ENCODE measurements at regions not wholly inside any gene's neighbourhood (a gene's known extent, or its start where the extent isn't known, plus 50 kb on each side); places are given as distances from the start of the nearest gene placed in this dataset.

GRCh38 chr3:159850481-159850880, 138.2 kb upstream of the IL12A start:
- no peak overlapping the region for H3K4me3 ChIP-seq (ENCODE audit: low read length)
- H3K27ac ChIP-seq (ENCODE audit: low read length), result no peak overlapping the region
- H3K9me3 ChIP-seq (ENCODE audit: low read length), result no peaks in the 10 kb centered on the region
- H3K4me2 ChIP-seq (ENCODE audit: low read length), result no peak overlapping the region
- H4K20me1 ChIP-seq (ENCODE audit: insufficient read depth), result no peaks in the 10 kb centered on the region
- TF ChIP-seq SMC3 (conservative IDR thresholded peaks at IDR 0.05; ENCODE audit: poor library complexity), result no peak
- no peak for TF ChIP-seq TAF1 (IDR thresholded peaks at IDR 0.05; ENCODE audit: low read depth)
- no peak for TF ChIP-seq CTCF (IDR thresholded peaks at IDR 0.05; ENCODE audit: poor library complexity, severe bottlenecking)
- TF ChIP-seq POLR2AphosphoS5 (IDR thresholded peaks at IDR 0.05), result no peak
- TF ChIP-seq RAD21 (conservative IDR thresholded peaks at IDR 0.05), result no peak
- no peak for TF ChIP-seq REST (IDR thresholded peaks at IDR 0.05; ENCODE audit: borderline replicate concordance)
- no peak for TF ChIP-seq EP300 (conservative IDR thresholded peaks at IDR 0.05; ENCODE audit: poor library complexity, severe bottlenecking)
- TF ChIP-seq EZH2 (IDR thresholded peaks at IDR 0.05; ENCODE audit: borderline replicate concordance, insufficient read depth, low read length, poor library complexity, severe bottlenecking), result no peak
- TF ChIP-seq MXI1 (conservative IDR thresholded peaks at IDR 0.05; ENCODE audit: poor library complexity, severe bottlenecking), result no peak
- H3K36me3 ChIP-seq (ENCODE audit: insufficient read depth, low read length), result no peaks in the 10 kb centered on the region
- H3F3A ChIP-seq (ENCODE audit: insufficient read depth, low read length, poor library complexity, severe bottlenecking), result no peaks in the 10 kb centered on the region
- peaks cover 70% of the 10 kb centered on the region for H3K79me2 ChIP-seq (replicated peaks; ENCODE audit: insufficient read depth, low read length)
- H3K9ac ChIP-seq (ENCODE audit: low read length), result no peak overlapping the region
- no peaks in the 10 kb centered on the region for H3K27me3 ChIP-seq (ENCODE audit: insufficient read depth, low read depth, low read length)
- no peaks in the 10 kb centered on the region for H3K9me2 ChIP-seq (ENCODE audit: insufficient read depth, low read length)
- no peak overlapping the region for H2AFZ ChIP-seq (ENCODE audit: low read depth, low read length)

DNA sequence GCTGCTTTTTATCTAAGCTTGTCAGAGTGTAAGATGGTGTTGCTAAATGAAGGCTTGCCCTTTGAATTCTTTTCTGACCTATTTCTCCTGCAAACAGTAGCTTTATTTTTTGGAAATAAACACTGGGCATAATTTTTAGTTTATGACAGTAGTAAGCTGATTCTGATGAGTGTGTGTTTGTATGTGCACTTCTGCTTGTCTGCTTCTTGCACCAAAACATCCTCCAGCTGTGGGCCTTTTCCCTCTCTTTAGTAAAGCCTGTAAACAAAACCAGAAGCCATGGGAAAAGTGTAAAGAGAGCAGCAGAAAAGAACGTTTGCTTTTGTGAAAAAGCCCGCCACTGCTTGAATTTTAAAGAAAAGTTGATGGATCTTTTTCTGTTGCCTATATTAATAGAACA, 136.4 kb upstream of the IL12A start:
- H3F3A ChIP-seq (ENCODE audit: insufficient read depth, low read length, poor library complexity, severe bottlenecking), result no peaks in the 10 kb centered on the region
- no peaks in the 10 kb centered on the region for H3K9me2 ChIP-seq (ENCODE audit: insufficient read depth, low read length)
- H4K20me1 ChIP-seq (ENCODE audit: insufficient read depth), result no peaks in the 10 kb centered on the region
- no peak overlapping the region for H3K4me3 ChIP-seq (ENCODE audit: low read length)
- TF ChIP-seq EP300 (conservative IDR thresholded peaks at IDR 0.05; ENCODE audit: poor library complexity, severe bottlenecking), result no peak
- no peak for TF ChIP-seq TAF1 (IDR thresholded peaks at IDR 0.05; ENCODE audit: low read depth)
- no peak for TF ChIP-seq REST (IDR thresholded peaks at IDR 0.05; ENCODE audit: borderline replicate concordance)
- TF ChIP-seq EZH2 (IDR thresholded peaks at IDR 0.05; ENCODE audit: borderline replicate concordance, insufficient read depth, low read length, poor library complexity, severe bottlenecking), result no peak
- no peak for TF ChIP-seq RAD21 (conservative IDR thresholded peaks at IDR 0.05)
- TF ChIP-seq MXI1 (conservative IDR thresholded peaks at IDR 0.05; ENCODE audit: poor library complexity, severe bottlenecking), result no peak
- TF ChIP-seq POLR2AphosphoS5 (IDR thresholded peaks at IDR 0.05), result no peak
- peaks cover 52% of the 10 kb centered on the region for H3K79me2 ChIP-seq (replicated peaks; ENCODE audit: insufficient read depth, low read length)
- no peaks in the 10 kb centered on the region for H3K36me3 ChIP-seq (ENCODE audit: insufficient read depth, low read length)
- H3K9me3 ChIP-seq (ENCODE audit: low read length), result no peaks in the 10 kb centered on the region
- H3K27me3 ChIP-seq (ENCODE audit: insufficient read depth, low read depth, low read length), result no peaks in the 10 kb centered on the region
- H3K27ac ChIP-seq (ENCODE audit: low read length), result no peak overlapping the region
- H2AFZ ChIP-seq (ENCODE audit: low read depth, low read length), result no peak overlapping the region
- no peak overlapping the region for H3K9ac ChIP-seq (ENCODE audit: low read length)
- no peak overlapping the region for H3K4me2 ChIP-seq (ENCODE audit: low read length)

Measured in neural cell (in vitro differentiated cells).